Left ventricle myocardium inferior (tissue), 1 donor: ENCODE measurements at regions not wholly inside any gene's neighbourhood (a gene's known extent, or its start where the extent isn't known, plus 50 kb on each side); places are given as distances from the start of the nearest gene placed in this dataset.

ENCODE experiments used
- DNase-seq: peaks from one replicate; pipeline ENCODE4 v3.0.0-alpha.2; 2020
- H3K27ac ChIP-seq: fragments of 200-600 bp; replicated peaks from 2 replicates; pipeline ENCODE4 v1.8.0; 2021
- H3K27me3 ChIP-seq: fragments of 200-600 bp; 2 replicates; pipeline ENCODE4 v1.8.0; 2021; ENCODE audit warnings: low read depth
- H3K36me3 ChIP-seq: fragments of 200-600 bp; 2 replicates; pipeline ENCODE4 v1.8.0; 2021
- H3K4me1 ChIP-seq: fragments of 200-600 bp; 2 replicates; pipeline ENCODE4 v1.8.0; 2021
- H3K4me3 ChIP-seq: fragments of 200-600 bp; 2 replicates; pipeline ENCODE4 v1.8.0; 2021; ENCODE audit warnings: mild to moderate bottlenecking, moderate library complexity
- H3K9me3 ChIP-seq: fragments of 200-600 bp; replicated peaks from 2 replicates; pipeline ENCODE4 v1.8.0; 2021
- CTCF ChIP-seq: fragments of 200-600 bp; IDR thresholded peaks from 2 replicates; pipeline ENCODE4 v1.8.0; 2021; ENCODE audit warnings: antibody characterized with exemption, mild to moderate bottlenecking, borderline replicate concordance
- intact Hi-C: fragments of 100-400 bp; cut with micrococcal nuclease; formaldehyde crosslinking; loops from one replicate; pipeline ENCODE4 v1.11.0; 2022
- donor health status: DM: no; HTN: yes; CAD: no; lungs with severe emphysema.

- no peak for TF ChIP-seq CTCF
- Histone ChIP-seq H3K27ac (no peak overlapping the region), H3K9me3 (no peaks in the 10 kb centered on the region), H3K27me3 (no peaks in the 10 kb centered on the region), H3K4me1 (peaks cover 6% of the 10 kb centered on the region), H3K4me3 (no peak overlapping the region), H3K36me3 (no peaks in the 10 kb centered on the region)
- intact Hi-C loops, result no loop called here
- no peak for DNase-seq
Observed at GRCh38 chr6:145015739-145016558, 719.4 kb downstream of the EPM2A start.

DNA sequence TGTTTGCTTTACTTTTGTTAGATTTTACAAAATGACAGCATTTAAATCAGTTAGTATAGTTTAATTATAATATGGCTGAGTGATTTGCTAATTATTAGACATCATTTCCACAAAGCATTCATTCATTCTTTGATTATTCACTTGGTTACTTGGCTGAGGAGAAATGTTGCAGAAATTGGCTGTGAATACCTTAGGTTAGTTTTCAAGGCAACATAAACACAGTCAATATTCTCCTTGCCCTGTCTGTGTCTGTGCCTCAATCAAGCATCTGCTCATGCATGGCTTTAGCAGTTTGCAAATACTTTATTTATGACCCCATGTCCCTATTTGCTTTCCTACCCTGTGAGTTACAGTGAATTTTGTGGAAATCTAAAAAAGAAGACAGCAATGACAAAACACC lies 718.3 kb downstream of the EPM2A start:
- intact Hi-C loops, result no loop called here
- Histone ChIP-seq H3K36me3 (no peaks in the 10 kb centered on the region), H3K27me3 (no peaks in the 10 kb centered on the region), H3K4me3 (no peak overlapping the region), H3K9me3 (no peaks in the 10 kb centered on the region), H3K27ac (no peak overlapping the region), H3K4me1 (peaks cover 6% of the 10 kb centered on the region)
- no peak for TF ChIP-seq CTCF
- no peak for DNase-seq

GRCh38 chr6:145017516-145017915 lies 717.8 kb downstream of the EPM2A start:
- intact Hi-C loops, result no loop called here

GRCh38 chr6:145018027-145018426 lies 717.3 kb downstream of the EPM2A start:
- peaks cover 11% of the 10 kb centered on the region for H3K4me1 ChIP-seq
- H3K4me3 ChIP-seq, result no peak overlapping the region
- H3K36me3 ChIP-seq, result no peaks in the 10 kb centered on the region
- intact Hi-C loops, result no loop called here
- DNase-seq, result no peak
- no peak for TF ChIP-seq CTCF
- H3K9me3 ChIP-seq, result no peaks in the 10 kb centered on the region
- no peak overlapping the region for H3K27ac ChIP-seq
- H3K27me3 ChIP-seq, result no peaks in the 10 kb centered on the region

More at GRCh38 chr6:145017516-145017915, 717.8 kb downstream of the EPM2A start:
- TF ChIP-seq CTCF, result no peak
- no peak for DNase-seq
- Histone ChIP-seq H3K9me3 (no peaks in the 10 kb centered on the region), H3K27me3 (no peaks in the 10 kb centered on the region), H3K4me1 (peaks cover 6% of the 10 kb centered on the region), H3K4me3 (no peak overlapping the region), H3K27ac (no peak overlapping the region), H3K36me3 (no peaks in the 10 kb centered on the region)

DNA sequence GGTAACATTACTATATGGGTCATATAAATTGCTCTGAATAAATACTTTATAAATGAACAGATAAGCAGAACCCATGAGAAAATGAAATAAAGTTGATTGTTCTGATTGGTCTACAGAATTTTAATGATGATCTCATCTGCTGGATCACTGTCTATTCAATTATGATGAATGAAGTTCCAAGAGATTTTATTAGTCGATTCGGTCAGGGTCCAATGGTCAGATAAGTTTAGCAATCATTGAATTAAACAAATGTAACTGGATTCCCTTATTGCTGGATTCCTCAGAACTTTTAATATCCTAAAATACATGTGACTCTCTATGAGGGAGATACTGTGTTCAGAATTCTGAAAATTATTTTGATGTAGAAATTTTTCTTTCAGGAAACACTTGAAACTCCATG lies 715.2 kb downstream of the EPM2A start:
- no peak for TF ChIP-seq CTCF
- H3K9me3 ChIP-seq, result no peaks in the 10 kb centered on the region
- intact Hi-C loops, result no loop called here
- H3K27me3 ChIP-seq, result no peaks in the 10 kb centered on the region
- no peak overlapping the region for H3K4me3 ChIP-seq
- H3K36me3 ChIP-seq, result no peaks in the 10 kb centered on the region
- no peak for DNase-seq
- peaks cover 13% of the 10 kb centered on the region for H3K4me1 ChIP-seq
- no peak overlapping the region for H3K27ac ChIP-seq
